C4-2B (cell line): ENCODE measurements at regions not wholly inside any gene's neighbourhood (a gene's known extent, or its start where the extent isn't known, plus 50 kb on each side); places are given as distances from the start of the nearest gene placed in this dataset.

ENCODE experiments used
- H3K27ac ChIP-seq: fragments of 450-650 bp; 2 replicates; pipeline ENCODE4 v1.5.1; 2017
- CTCF ChIP-seq: fragments of 450-650 bp; conservative IDR thresholded peaks from 2 replicates; pipeline ENCODE4 v1.5.1; 2017; ENCODE audit warnings: mild to moderate bottlenecking
- ZFX ChIP-seq: fragments of 450-650 bp; IDR thresholded peaks from 2 replicates; pipeline ENCODE4 v1.6.1; 2017

- TF ChIP-seq CTCF, result no peak
- no peak for TF ChIP-seq ZFX
- no peak overlapping the region for H3K27ac ChIP-seq
Observed at GRCh38 chr1:3954170-3955169, 54.4 kb upstream of the C1orf174 start.

- H3K27ac ChIP-seq, result no peak overlapping the region
- TF ChIP-seq ZFX (no peak), CTCF (no peak)
Observed at GRCh38 chr1:3955196-3955772, 55.2 kb upstream of the C1orf174 start.

- no peak overlapping the region for H3K27ac ChIP-seq
- TF ChIP-seq CTCF, result no peak
- TF ChIP-seq ZFX, result no peak
Observed at GRCh38 chr1:3956527-3957170, 56.6 kb upstream of the C1orf174 start.

- no peak overlapping the region for H3K27ac ChIP-seq
- TF ChIP-seq ZFX (no peak), CTCF (no peak)
Observed at GRCh38 chr1:3959361-3959760, 59.3 kb upstream of the C1orf174 start.

GRCh38 chr1:3963554-3963953 is 63.5 kb upstream of the C1orf174 start:
- no peak for TF ChIP-seq ZFX
- H3K27ac ChIP-seq, result no peak overlapping the region

- no peak for TF ChIP-seq ZFX
Observed at GRCh38 chr1:3965693-3966092, 65.6 kb upstream of the C1orf174 start.

GRCh38 chr1:3968851-3969250 is 68.8 kb upstream of the C1orf174 start:
- no peak overlapping the region for H3K27ac ChIP-seq
- TF ChIP-seq CTCF (no peak), ZFX (no peak)

More at GRCh38 chr1:3965693-3966092, 65.6 kb upstream of the C1orf174 start:
- H3K27ac ChIP-seq, result no peak overlapping the region

- TF ChIP-seq CTCF (no peak), ZFX (no peak)
- no peak overlapping the region for H3K27ac ChIP-seq
Observed at GRCh38 chr1:3971981-3972380, 71.9 kb upstream of the C1orf174 start.
